Breast epithelium (tissue), 3 donors: ENCODE measurements at regions not wholly inside any gene's neighbourhood (a gene's known extent, or its start where the extent isn't known, plus 50 kb on each side); places are given as distances from the start of the nearest gene placed in this dataset.

Experiments used
- POLR2A ChIP-seq: fragments of 450-650 bp; IDR thresholded peaks from one replicate; pipeline ENCODE4 v1.6.1; 2016; ENCODE audit warnings: antibody characterized with exemption, mild to moderate bottlenecking, moderate library complexity
- POLR2AphosphoS5 ChIP-seq, 3 donors: sonication (generic); formaldehyde crosslinking; IDR thresholded peaks; one replicate each; pipeline ENCODE4 v1.6.1; 2017; ENCODE audit warnings: antibody characterized with exemption in 3 of 3
- TF ChIP-seq, protein P1 (sequence below), 3 donors: fragments of 450-650 bp; IDR thresholded peaks; one replicate each; pipeline ENCODE4 v1.5.1; 2016 to 2017; ENCODE audit warnings: antibody characterized with exemption in 3 of 3, mild to moderate bottlenecking in 3 of 3, moderate library complexity in 3 of 3

DNA sequence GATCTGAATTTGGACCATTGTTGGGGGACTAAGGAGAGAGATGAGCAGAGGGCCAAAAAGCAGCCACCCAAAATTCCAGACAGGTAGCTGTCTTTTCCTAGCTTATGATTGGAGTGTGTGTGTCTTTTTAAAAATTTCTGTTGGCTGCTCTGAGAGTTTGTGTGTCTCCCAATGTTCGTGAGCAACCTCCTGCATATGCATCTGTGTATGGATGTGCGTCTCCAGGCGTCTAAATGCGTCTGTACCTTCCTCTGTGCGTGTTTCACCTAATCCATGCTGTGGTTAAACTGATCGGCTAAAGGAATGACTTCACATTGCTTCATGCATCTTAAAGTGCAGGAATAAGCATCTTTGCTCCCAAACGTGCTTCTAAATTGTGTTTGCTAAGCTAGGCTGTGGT is 65.5 kb upstream of the LAS1L start:
- TF ChIP-seq, protein P1, sequence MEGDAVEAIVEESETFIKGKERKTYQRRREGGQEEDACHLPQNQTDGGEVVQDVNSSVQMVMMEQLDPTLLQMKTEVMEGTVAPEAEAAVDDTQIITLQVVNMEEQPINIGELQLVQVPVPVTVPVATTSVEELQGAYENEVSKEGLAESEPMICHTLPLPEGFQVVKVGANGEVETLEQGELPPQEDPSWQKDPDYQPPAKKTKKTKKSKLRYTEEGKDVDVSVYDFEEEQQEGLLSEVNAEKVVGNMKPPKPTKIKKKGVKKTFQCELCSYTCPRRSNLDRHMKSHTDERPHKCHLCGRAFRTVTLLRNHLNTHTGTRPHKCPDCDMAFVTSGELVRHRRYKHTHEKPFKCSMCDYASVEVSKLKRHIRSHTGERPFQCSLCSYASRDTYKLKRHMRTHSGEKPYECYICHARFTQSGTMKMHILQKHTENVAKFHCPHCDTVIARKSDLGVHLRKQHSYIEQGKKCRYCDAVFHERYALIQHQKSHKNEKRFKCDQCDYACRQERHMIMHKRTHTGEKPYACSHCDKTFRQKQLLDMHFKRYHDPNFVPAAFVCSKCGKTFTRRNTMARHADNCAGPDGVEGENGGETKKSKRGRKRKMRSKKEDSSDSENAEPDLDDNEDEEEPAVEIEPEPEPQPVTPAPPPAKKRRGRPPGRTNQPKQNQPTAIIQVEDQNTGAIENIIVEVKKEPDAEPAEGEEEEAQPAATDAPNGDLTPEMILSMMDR (IDR thresholded peaks at IDR 0.05), result no peak
- TF ChIP-seq POLR2A, result no peak
- no peak for TF ChIP-seq POLR2AphosphoS5 (IDR thresholded peaks at IDR 0.05)
